Astrocyte (in vitro differentiated cells and primary cell): ENCODE measurements at regions not wholly inside any gene's neighbourhood (a gene's known extent, or its start where the extent isn't known, plus 50 kb on each side); places are given as distances from the start of the nearest gene placed in this dataset.
"Not testable (repeated sequence)": the region's sequence is repeated elsewhere in the genome, so short reads cannot be mapped to it uniquely, and the experiment has no call there.

Source experiments
- DNase-seq: peaks from one replicate; pipeline ENCODE4 v3.0.0-alpha.2; 2010; ENCODE audit warnings: low read depth
- FAIRE-seq: peaks from 2 replicates; lab custom pipeline; 2011; peaks lifted over from hg19 to GRCh38; lab: Jason Lieb, UNC
- H2AFZ ChIP-seq: 2 replicates; pipeline ENCODE4 v1.6.0; 2012; ENCODE audit warnings: low read depth, low read length, inconsistent platforms
- H3K27ac ChIP-seq: 2 replicates; pipeline ENCODE4 v1.5.1; 2011; ENCODE audit warnings: low read depth, low read length, inconsistent platforms
- H3K27me3 ChIP-seq: 2 replicates; pipeline ENCODE4 v1.6.0; 2011; ENCODE audit warnings: low read length, inconsistent platforms; ENCODE audit not compliant: insufficient read depth
- H3K36me3 ChIP-seq: 2 replicates; pipeline ENCODE4 v1.5.1; 2011; ENCODE audit warnings: low read length, inconsistent platforms; ENCODE audit not compliant: insufficient read depth
- H3K4me1 ChIP-seq: 2 replicates; pipeline ENCODE4 v1.5.1; 2011; ENCODE audit warnings: low read length, inconsistent platforms; ENCODE audit not compliant: insufficient read depth
- H3K4me2 ChIP-seq: 2 replicates; pipeline ENCODE4 v1.6.0; 2012; ENCODE audit warnings: low read length, inconsistent platforms
- H3K4me3 ChIP-seq: 2 replicates; pipeline ENCODE4 v1.5.1; 2011; ENCODE audit warnings: low read depth, mild to moderate bottlenecking, low read length, inconsistent platforms; ENCODE audit not compliant: insufficient read depth
- H3K79me2 ChIP-seq: 2 replicates; pipeline ENCODE4 v1.6.0; 2012; ENCODE audit warnings: mild to moderate bottlenecking, low read length, inconsistent platforms; ENCODE audit not compliant: insufficient read depth
- H3K9ac ChIP-seq: 2 replicates; pipeline ENCODE4 v1.6.0; 2012; ENCODE audit warnings: mild to moderate bottlenecking, low read length, inconsistent platforms
- H3K9me3 ChIP-seq: 2 replicates; pipeline ENCODE4 v1.5.1; 2012; ENCODE audit warnings: low read depth, mild to moderate bottlenecking, low read length, inconsistent platforms; ENCODE audit not compliant: insufficient read depth
- H4K20me1 ChIP-seq: 2 replicates; pipeline ENCODE4 v1.6.0; 2012; ENCODE audit warnings: low read length, inconsistent platforms; ENCODE audit not compliant: insufficient read depth
- H3K27ac Mint-ChIP-seq: one replicate; pipeline ENCODE4 v1.8.0; 2021; ENCODE audit warnings: mild to moderate bottlenecking, mixed read lengths; ENCODE audit not compliant: unreplicated experiment
- H3K27me3 Mint-ChIP-seq: one replicate; pipeline ENCODE4 v1.8.0; 2021; ENCODE audit warnings: low read depth, mixed read lengths; ENCODE audit not compliant: unreplicated experiment
- H3K36me3 Mint-ChIP-seq: one replicate; pipeline ENCODE4 v1.8.0; 2021; ENCODE audit warnings: low read depth, mixed read lengths; ENCODE audit not compliant: unreplicated experiment
- H3K4me1 Mint-ChIP-seq: one replicate; pipeline ENCODE4 v1.8.0; 2021; ENCODE audit warnings: low read depth, mixed read lengths; ENCODE audit not compliant: unreplicated experiment
- H3K4me3 Mint-ChIP-seq: one replicate; pipeline ENCODE4 v1.8.0; 2021; ENCODE audit warnings: mild to moderate bottlenecking, moderate library complexity, mixed read lengths; ENCODE audit not compliant: unreplicated experiment
- H3K9me3 Mint-ChIP-seq: one replicate; pipeline ENCODE4 v1.8.0; 2021; ENCODE audit warnings: mild to moderate bottlenecking, mixed read lengths; ENCODE audit not compliant: unreplicated experiment
- EZH2 ChIP-seq: IDR thresholded peaks from 2 replicates; pipeline ENCODE4 v1.6.1; 2012; ENCODE audit warnings: mild to moderate bottlenecking, low read length, inconsistent platforms; ENCODE audit not compliant: insufficient read depth
- TF ChIP-seq, protein P1 (sequence below): IDR thresholded peaks from 2 replicates; pipeline ENCODE4 v1.5.1; 2011; ENCODE audit warnings: low read depth, mild to moderate bottlenecking, inconsistent platforms, low read length, moderate library complexity; ENCODE audit not compliant: insufficient read depth

DNA sequence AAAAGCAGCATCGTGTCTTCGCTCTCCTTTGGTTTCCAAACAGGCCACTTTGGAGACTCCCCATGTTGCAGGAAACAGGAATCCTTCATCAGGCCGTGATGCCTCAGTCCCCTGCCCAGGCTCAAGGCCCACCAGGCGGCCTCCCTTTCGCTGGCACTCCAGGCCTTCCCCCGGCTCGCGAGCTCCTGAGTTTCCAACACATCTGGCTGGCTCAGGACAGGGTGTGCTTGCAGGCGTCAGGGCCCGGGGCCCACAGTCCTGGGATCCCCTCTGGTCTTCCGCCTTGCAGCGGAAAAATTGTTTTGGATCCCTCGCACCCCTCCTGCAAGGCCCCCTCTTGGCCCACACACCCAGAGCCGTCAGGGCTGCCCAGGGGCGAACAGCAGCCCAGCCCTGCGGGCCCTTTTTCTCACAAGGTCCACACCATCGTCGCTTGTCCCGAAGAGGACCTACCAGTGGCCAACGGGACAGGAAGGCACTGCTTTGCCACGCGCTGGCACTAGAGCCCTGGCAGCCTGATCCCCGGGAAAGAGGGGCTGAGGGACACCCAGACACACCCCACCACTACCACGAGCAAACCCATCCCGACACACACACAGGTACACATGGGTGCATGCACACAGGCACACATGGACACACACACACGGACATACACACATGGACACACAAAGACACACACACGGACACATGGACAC, 1930.9 kb upstream of the DEFB115 start:
- Mint-ChIP-seq H3K27me3 (no peaks in the 10 kb centered on the region), H3K36me3 (peaks cover 4% of the 10 kb centered on the region), H3K4me3 (no peak overlapping the region), H3K4me1 (no peaks in the 10 kb centered on the region), H3K27ac (no peak overlapping the region), H3K9me3 (peaks cover 34% of the 10 kb centered on the region)
- H2AFZ ChIP-seq = no peak overlapping the region
- H3K79me2 ChIP-seq = no peaks in the 10 kb centered on the region
- no peak overlapping the region for H3K4me3 ChIP-seq
- no peak for FAIRE-seq
- H3K27me3 ChIP-seq = no peaks in the 10 kb centered on the region
- no peak overlapping the region for H3K4me2 ChIP-seq
- no peak overlapping the region for H3K27ac ChIP-seq
- DNase-seq = no peak
- peaks cover 2% of the 10 kb centered on the region for H3K9me3 ChIP-seq
- no peaks in the 10 kb centered on the region for H4K20me1 ChIP-seq
- H3K9ac ChIP-seq = no peak overlapping the region
- TF ChIP-seq, protein P1, sequence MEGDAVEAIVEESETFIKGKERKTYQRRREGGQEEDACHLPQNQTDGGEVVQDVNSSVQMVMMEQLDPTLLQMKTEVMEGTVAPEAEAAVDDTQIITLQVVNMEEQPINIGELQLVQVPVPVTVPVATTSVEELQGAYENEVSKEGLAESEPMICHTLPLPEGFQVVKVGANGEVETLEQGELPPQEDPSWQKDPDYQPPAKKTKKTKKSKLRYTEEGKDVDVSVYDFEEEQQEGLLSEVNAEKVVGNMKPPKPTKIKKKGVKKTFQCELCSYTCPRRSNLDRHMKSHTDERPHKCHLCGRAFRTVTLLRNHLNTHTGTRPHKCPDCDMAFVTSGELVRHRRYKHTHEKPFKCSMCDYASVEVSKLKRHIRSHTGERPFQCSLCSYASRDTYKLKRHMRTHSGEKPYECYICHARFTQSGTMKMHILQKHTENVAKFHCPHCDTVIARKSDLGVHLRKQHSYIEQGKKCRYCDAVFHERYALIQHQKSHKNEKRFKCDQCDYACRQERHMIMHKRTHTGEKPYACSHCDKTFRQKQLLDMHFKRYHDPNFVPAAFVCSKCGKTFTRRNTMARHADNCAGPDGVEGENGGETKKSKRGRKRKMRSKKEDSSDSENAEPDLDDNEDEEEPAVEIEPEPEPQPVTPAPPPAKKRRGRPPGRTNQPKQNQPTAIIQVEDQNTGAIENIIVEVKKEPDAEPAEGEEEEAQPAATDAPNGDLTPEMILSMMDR = no peak
- no peak for TF ChIP-seq EZH2
- H3K4me1 ChIP-seq = no peaks in the 10 kb centered on the region
- H3K36me3 ChIP-seq = no peaks in the 10 kb centered on the region

DNA sequence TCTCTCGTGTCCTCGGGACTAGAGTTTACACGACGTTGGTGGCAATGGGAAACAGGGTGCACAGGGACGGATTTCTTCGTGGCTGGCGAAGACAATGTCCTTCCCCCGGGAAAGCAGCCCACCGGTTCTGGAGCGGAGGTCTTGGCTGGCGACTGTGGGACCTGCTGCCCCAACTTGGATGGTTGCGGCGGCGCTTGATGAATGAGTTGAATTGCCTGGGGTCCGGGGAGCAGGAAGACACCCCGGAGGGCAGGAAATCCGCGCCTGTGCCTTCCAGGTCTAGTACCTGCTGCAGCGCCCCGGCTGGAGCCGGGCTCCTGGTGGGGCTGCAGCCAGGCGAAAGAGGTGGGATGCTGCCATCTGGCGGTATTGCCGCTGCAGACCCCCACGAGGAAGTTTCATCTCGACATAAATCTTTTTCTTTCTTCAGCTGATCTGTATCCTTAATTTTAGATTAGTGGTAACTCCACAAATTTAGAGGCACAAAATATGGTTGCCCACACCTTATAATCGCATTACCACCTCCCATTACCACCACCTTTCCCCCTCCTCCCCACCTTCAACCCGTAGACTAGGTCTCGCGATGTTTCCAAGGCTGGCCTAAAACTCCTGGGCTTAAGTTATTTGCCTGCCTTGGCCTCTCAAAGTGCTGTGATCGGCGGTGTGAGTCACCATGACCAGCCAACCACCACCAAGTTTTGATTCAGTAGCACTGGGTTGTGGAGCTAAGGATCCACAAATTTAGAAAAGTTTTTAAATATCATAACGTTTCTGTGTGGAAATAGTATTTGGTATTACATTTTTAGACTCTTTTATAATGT, 1929.7 kb upstream of the DEFB115 start:
- not testable (repeated sequence) for H3K4me1 ChIP-seq, H3K4me1 Mint-ChIP-seq, H3K4me2 ChIP-seq, DNase-seq, H3K36me3 ChIP-seq, H3K4me3 Mint-ChIP-seq, H2AFZ ChIP-seq, H4K20me1 ChIP-seq, H3K27ac ChIP-seq, H3K4me3 ChIP-seq, FAIRE-seq, H3K79me2 ChIP-seq, H3K36me3 Mint-ChIP-seq, H3K27me3 ChIP-seq, H3K27ac Mint-ChIP-seq, H3K9me3 ChIP-seq, H3K9ac ChIP-seq, H3K27me3 Mint-ChIP-seq
- H3K9me3 Mint-ChIP-seq = peaks cover 38% of the 10 kb centered on the region

DNA sequence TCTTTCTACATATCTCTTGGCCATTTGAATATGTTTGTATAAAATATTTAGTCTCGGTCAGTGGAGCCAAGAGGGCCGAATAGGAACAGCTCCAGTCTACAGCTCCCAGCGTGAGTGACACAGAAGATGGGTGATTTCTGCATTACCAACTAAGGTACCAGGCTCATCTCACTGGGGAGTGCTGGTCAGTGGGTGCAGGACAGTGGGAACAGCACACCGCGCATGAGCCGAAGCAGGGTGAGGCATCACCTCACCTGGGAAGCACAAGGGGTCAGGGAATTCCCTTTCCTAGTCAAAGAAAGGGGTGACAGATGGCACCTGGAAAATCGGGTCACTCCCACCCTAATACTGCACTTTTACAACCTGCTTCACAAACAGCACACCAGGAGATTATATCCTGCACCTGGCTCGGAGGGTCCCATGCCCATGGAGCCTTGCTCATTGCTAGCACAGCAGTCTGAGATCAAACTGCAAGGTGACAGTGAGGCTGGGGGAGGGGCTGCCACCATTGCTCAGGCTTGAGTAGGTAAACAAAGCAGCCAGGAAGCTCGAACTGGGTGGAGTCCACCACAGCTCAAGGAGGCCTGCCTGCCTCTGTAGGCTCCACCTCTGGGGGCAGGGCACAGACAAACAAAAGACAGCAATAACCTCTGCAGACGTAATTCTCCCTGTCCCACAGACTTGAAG, 1926.9 kb upstream of the DEFB115 start:
- H3K4me2 ChIP-seq, H3K9ac ChIP-seq, H4K20me1 ChIP-seq, H3K36me3 ChIP-seq, H3K27me3 ChIP-seq, H2AFZ ChIP-seq, H3K9me3 ChIP-seq, FAIRE-seq, H3K4me1 Mint-ChIP-seq, H3K4me3 Mint-ChIP-seq, H3K27ac Mint-ChIP-seq, DNase-seq, H3K4me3 ChIP-seq, H3K36me3 Mint-ChIP-seq, H3K27ac ChIP-seq, H3K27me3 Mint-ChIP-seq, H3K79me2 ChIP-seq, H3K4me1 ChIP-seq: not testable (repeated sequence)
- peaks cover 43% of the 10 kb centered on the region for H3K9me3 Mint-ChIP-seq
